Suppressor macrophage (primary cell): ENCODE measurements at regions not wholly inside any gene's neighbourhood (a gene's known extent, or its start where the extent isn't known, plus 50 kb on each side); places are given as distances from the start of the nearest gene placed in this dataset.

ENCODE experiments used
- DNase-seq, 4 experiments: peaks; one replicate each; pipeline ENCODE4 v3.0.0-alpha.2; 2020 to 2022

GRCh38 chr12:115457798-115458197, 773.8 kb upstream of the TBX3 start:
- no peak for DNase-seq

GRCh38 chr12:115456946-115457689, 773.1 kb upstream of the TBX3 start:
- no peak for DNase-seq

GRCh38 chr12:115455268-115455681, 771.3 kb upstream of the TBX3 start:
- no peak for DNase-seq

GRCh38 chr12:115452751-115453281, 768.8 kb upstream of the TBX3 start:
- no peak for DNase-seq

GRCh38 chr12:115451780-115452736, 768.1 kb upstream of the TBX3 start:
- no peak for DNase-seq

GRCh38 chr12:115451151-115451779, 767.3 kb upstream of the TBX3 start:
- DNase-seq = no peak

GRCh38 chr12:115450710-115451109, 766.7 kb upstream of the TBX3 start:
- no peak for DNase-seq

GRCh38 chr12:115450017-115450416, 766.0 kb upstream of the TBX3 start:
- DNase-seq = no peak

- no peak for DNase-seq
These were observed 765.6 kb upstream of the TBX3 start for GRCh38 chr12:115449526-115449925.

GRCh38 chr12:115444346-115444745, 760.4 kb upstream of the TBX3 start:
- DNase-seq = no peak

GRCh38 chr12:115443351-115443938, 759.5 kb upstream of the TBX3 start:
- no peak for DNase-seq

- DNase-seq = no peak
These were observed 756.5 kb upstream of the TBX3 start for GRCh38 chr12:115440438-115440837.

- no peak for DNase-seq
These were observed 755.1 kb upstream of the TBX3 start for GRCh38 chr12:115439008-115439601.

- DNase-seq = no peak
These were observed 754.3 kb upstream of the TBX3 start for GRCh38 chr12:115438314-115438713.

- DNase-seq = no peak
These were observed 753.1 kb upstream of the TBX3 start for GRCh38 chr12:115437061-115437567.

- no peak for DNase-seq
These were observed 749.1 kb upstream of the TBX3 start for GRCh38 chr12:115433014-115433634.

GRCh38 chr12:115430636-115431035, 746.7 kb upstream of the TBX3 start:
- DNase-seq = no peak

GRCh38 chr12:115426732-115427131, 742.8 kb upstream of the TBX3 start:
- no peak for DNase-seq

GRCh38 chr12:115424003-115424402, 740.0 kb upstream of the TBX3 start:
- DNase-seq = no peak

GRCh38 chr12:115423546-115423987, 739.6 kb upstream of the TBX3 start:
- peak in 2 of 4 experiments; percentile 9 to 30 for DNase-seq

GRCh38 chr12:115422845-115423545, 739.0 kb upstream of the TBX3 start:
- DNase-seq = no peak
